ENCODE measurements at regions not wholly inside any gene's neighbourhood (a gene's known extent, or its start where the extent isn't known, plus 50 kb on each side); places are given as distances from the start of the nearest gene placed in this dataset.

DNA sequence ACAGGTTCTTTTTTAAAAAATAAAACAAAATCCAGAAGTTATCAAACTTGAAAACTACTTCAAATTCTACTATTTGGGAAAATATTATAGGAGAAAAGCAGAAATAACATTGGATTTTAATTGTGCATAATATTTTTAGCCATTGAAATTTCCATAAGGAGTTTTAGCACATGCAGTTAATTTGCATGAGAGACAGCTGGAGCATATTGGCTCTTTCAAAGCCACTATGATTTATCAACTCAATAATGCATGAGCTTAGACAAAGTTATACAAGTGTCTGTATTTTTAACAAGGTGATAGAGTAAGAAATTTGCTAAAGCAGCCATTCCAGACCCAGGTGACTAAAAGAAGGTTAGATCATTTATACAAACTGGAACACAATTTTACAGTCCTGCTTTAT is 189.0 kb upstream of the TFAP2D start:
- Histone ChIP-seq H3K4me3 (ENCODE audit: control insufficient read depth in 2 of 3, extremely low read depth in 1 of 3, insufficient read depth in 2 of 3, low read depth in 1 of 3, low read length in 3 of 3) (no peak overlapping the region), H4K20me1 (ENCODE audit: control insufficient read depth, extremely low read depth, insufficient read depth, low read length) (no peaks in the 10 kb centered on the region), H3K79me2 (ENCODE audit: control insufficient read depth, insufficient read depth, low read length) (no peaks in the 10 kb centered on the region), H3K27me3 (ENCODE audit: control insufficient read depth, extremely low read depth, insufficient read depth, low read length) (no peaks in the 10 kb centered on the region), H3K4me1 (ENCODE audit: control insufficient read depth, extremely low read depth, insufficient read depth, low read length) (no peaks in the 10 kb centered on the region), H3K27ac (ENCODE audit: control insufficient read depth, insufficient read depth, low read length) (no peak overlapping the region), H3K9ac (ENCODE audit: control insufficient read depth, extremely low read depth, insufficient read depth, low read length) (no peak overlapping the region), H3K4me2 (ENCODE audit: control insufficient read depth, extremely low read depth, insufficient read depth, low read depth, low read length) (no peak overlapping the region), H3K36me3 (ENCODE audit: control insufficient read depth in 2 of 2, extremely low read depth in 1 of 2, insufficient read depth in 2 of 2, low read length in 2 of 2) (no peaks in the 10 kb centered on the region), H3K9me1 (ENCODE audit: control insufficient read depth, extremely low read depth, insufficient read depth, low read length) (no peaks in the 10 kb centered on the region), H2AFZ (ENCODE audit: control insufficient read depth, low read length) (no peak overlapping the region), H3K9me3 (ENCODE audit: control insufficient read depth, low read depth, low read length) (no peaks in the 10 kb centered on the region)
- FAIRE-seq (no peak), DNase-seq (ENCODE audit: low read depth, low spot score) (no peak)
- dilution Hi-C loops (cut with MboI; ENCODE audit: extremely low pct_ligation_motif_present, low sequenced_read_pairs), result no loop called here
- TF ChIP-seq CTCF (optimal IDR thresholded peaks at IDR 0.05 in 1 of 3, IDR thresholded peaks at IDR 0.05 in 1 of 3, conservative IDR thresholded peaks at IDR 0.05 in 1 of 3; ENCODE audit: extremely low read depth in 1 of 3, insufficient read depth in 2 of 3, low read length in 3 of 3), result no peak
- TF ChIP-seq EZH2 (IDR thresholded peaks at IDR 0.05; ENCODE audit: low read length), result no peak

- DNase-seq (ENCODE audit: low read depth, low spot score) (no peak), FAIRE-seq (no peak)
- H3K27ac ChIP-seq (ENCODE audit: control insufficient read depth, insufficient read depth, low read length), result no peak overlapping the region
- H3K4me2 ChIP-seq (ENCODE audit: control insufficient read depth, extremely low read depth, insufficient read depth, low read depth, low read length), result no peak overlapping the region
- no peak overlapping the region for H2AFZ ChIP-seq (ENCODE audit: control insufficient read depth, low read length)
- H3K79me2 ChIP-seq (ENCODE audit: control insufficient read depth, insufficient read depth, low read length), result no peaks in the 10 kb centered on the region
- no peaks in the 10 kb centered on the region for H3K9me3 ChIP-seq (ENCODE audit: control insufficient read depth, low read depth, low read length)
- H3K9ac ChIP-seq (ENCODE audit: control insufficient read depth, extremely low read depth, insufficient read depth, low read length), result no peak overlapping the region
- H3K36me3 ChIP-seq (ENCODE audit: control insufficient read depth in 2 of 2, extremely low read depth in 1 of 2, insufficient read depth in 2 of 2, low read length in 2 of 2), result no peaks in the 10 kb centered on the region
- no peak overlapping the region for H3K4me3 ChIP-seq (ENCODE audit: control insufficient read depth in 2 of 3, extremely low read depth in 1 of 3, insufficient read depth in 2 of 3, low read depth in 1 of 3, low read length in 3 of 3)
- H3K27me3 ChIP-seq (ENCODE audit: control insufficient read depth, extremely low read depth, insufficient read depth, low read length), result no peaks in the 10 kb centered on the region
- no peaks in the 10 kb centered on the region for H4K20me1 ChIP-seq (ENCODE audit: control insufficient read depth, extremely low read depth, insufficient read depth, low read length)
- H3K4me1 ChIP-seq (ENCODE audit: control insufficient read depth, extremely low read depth, insufficient read depth, low read length), result no peaks in the 10 kb centered on the region
- dilution Hi-C loops (cut with MboI; ENCODE audit: extremely low pct_ligation_motif_present, low sequenced_read_pairs), result no loop called here
- H3K9me1 ChIP-seq (ENCODE audit: control insufficient read depth, extremely low read depth, insufficient read depth, low read length), result no peaks in the 10 kb centered on the region
- TF ChIP-seq CTCF (optimal IDR thresholded peaks at IDR 0.05 in 1 of 3, IDR thresholded peaks at IDR 0.05 in 1 of 3, conservative IDR thresholded peaks at IDR 0.05 in 1 of 3; ENCODE audit: extremely low read depth in 1 of 3, insufficient read depth in 2 of 3, low read length in 3 of 3) (no peak), EZH2 (IDR thresholded peaks at IDR 0.05; ENCODE audit: low read length) (no peak)
These were observed 185.3 kb upstream of the TFAP2D start for GRCh38 chr6:50527985-50528384.

All from keratinocyte (primary cell).